Loucy (cell line): ENCODE measurements at regions not wholly inside any gene's neighbourhood (a gene's known extent, or its start where the extent isn't known, plus 50 kb on each side); places are given as distances from the start of the nearest gene placed in this dataset.

Source experiments
- CTCF ChIP-seq: fragments of 200-600 bp; sonication (generic); conservative IDR thresholded peaks from 2 replicates; pipeline ENCODE4 v1.5.1; 2014; ENCODE audit warnings: mild to moderate bottlenecking, antibody characterized with exemption, low read length
- EZH2phosphoT487 ChIP-seq: fragments of 200-600 bp; IDR thresholded peaks from 2 replicates; pipeline ENCODE4 v1.6.1; 2018; ENCODE audit warnings: antibody characterized with exemption, mild to moderate bottlenecking, moderate library complexity, borderline replicate concordance

- no peak for TF ChIP-seq CTCF
- TF ChIP-seq EZH2phosphoT487, result no peak
Observed at GRCh38 chr18:78785706-78786105, 193.9 kb upstream of the SALL3 start.
